ENCODE measurements at regions not wholly inside any gene's neighbourhood (a gene's known extent, or its start where the extent isn't known, plus 50 kb on each side); places are given as distances from the start of the nearest gene placed in this dataset.

- Histone ChIP-seq H3K4me1 (no peaks in the 10 kb centered on the region), H3K27me3 (no peaks in the 10 kb centered on the region), H3K36me3 (no peaks in the 10 kb centered on the region), H3K27ac (no peak overlapping the region), H3K9me3 (peaks cover 10% of the 10 kb centered on the region), H3K4me3 (no peak overlapping the region)
- intact Hi-C loops (cut with DNase I) = no loop called here
- ATAC-seq (peak; percentile 30), DNase-seq (no peak)
- no peak for TF ChIP-seq CTCF (IDR thresholded peaks at IDR 0.05)
Observed at GRCh38 chr10:59493017-59493416, 130.7 kb upstream of the FAM13C start.

- H3K9me3 ChIP-seq = no peaks in the 10 kb centered on the region
- TF ChIP-seq CTCF (IDR thresholded peaks at IDR 0.05) = no peak
- no peaks in the 10 kb centered on the region for H3K27me3 ChIP-seq
- intact Hi-C loops (cut with DNase I) = no loop called here
- no peak overlapping the region for H3K4me3 ChIP-seq
- H3K36me3 ChIP-seq = no peaks in the 10 kb centered on the region
- no peak for ATAC-seq
- no peaks in the 10 kb centered on the region for H3K4me1 ChIP-seq
- no peak overlapping the region for H3K27ac ChIP-seq
- DNase-seq = no peak
Observed at GRCh38 chr10:59479426-59479825, 117.1 kb upstream of the FAM13C start.

- intact Hi-C loops (cut with DNase I) = no loop called here
- H3K4me3 ChIP-seq = no peak overlapping the region
- no peaks in the 10 kb centered on the region for H3K36me3 ChIP-seq
- H3K27me3 ChIP-seq = no peaks in the 10 kb centered on the region
- no peak for DNase-seq
- no peaks in the 10 kb centered on the region for H3K9me3 ChIP-seq
- no peak overlapping the region for H3K27ac ChIP-seq
- TF ChIP-seq CTCF (IDR thresholded peaks at IDR 0.05) = no peak
- no peak for ATAC-seq
- no peaks in the 10 kb centered on the region for H3K4me1 ChIP-seq
Observed at GRCh38 chr10:59470570-59470969, 108.2 kb upstream of the FAM13C start.

- Histone ChIP-seq H3K4me1 (no peaks in the 10 kb centered on the region), H3K9me3 (no peaks in the 10 kb centered on the region), H3K27me3 (no peaks in the 10 kb centered on the region), H3K27ac (no peak overlapping the region), H3K36me3 (no peaks in the 10 kb centered on the region), H3K4me3 (no peak overlapping the region)
- no peak for ATAC-seq
- no peak for DNase-seq
- no peak for TF ChIP-seq CTCF (IDR thresholded peaks at IDR 0.05)
- intact Hi-C loops (cut with DNase I) = no loop called here
Observed at GRCh38 chr10:59465088-59465487, 102.7 kb upstream of the FAM13C start.

GRCh38 chr10:59464483-59464882, 102.1 kb upstream of the FAM13C start:
- no peak overlapping the region for H3K27ac ChIP-seq
- ATAC-seq (no peak), DNase-seq (no peak)
- no peak overlapping the region for H3K4me3 ChIP-seq
- no peaks in the 10 kb centered on the region for H3K4me1 ChIP-seq
- TF ChIP-seq CTCF (IDR thresholded peaks at IDR 0.05) = no peak
- intact Hi-C loops (cut with DNase I) = no loop called here
- no peaks in the 10 kb centered on the region for H3K36me3 ChIP-seq
- no peaks in the 10 kb centered on the region for H3K9me3 ChIP-seq
- H3K27me3 ChIP-seq = no peaks in the 10 kb centered on the region

GRCh38 chr10:59463909-59464308, 101.6 kb upstream of the FAM13C start:
- DNase-seq (no peak), ATAC-seq (no peak)
- no peak for TF ChIP-seq CTCF (IDR thresholded peaks at IDR 0.05)
- intact Hi-C loops (cut with DNase I) = no loop called here
- H3K4me3 ChIP-seq = no peak overlapping the region
- no peaks in the 10 kb centered on the region for H3K27me3 ChIP-seq
- H3K9me3 ChIP-seq = no peaks in the 10 kb centered on the region
- H3K4me1 ChIP-seq = no peaks in the 10 kb centered on the region
- H3K36me3 ChIP-seq = no peaks in the 10 kb centered on the region
- H3K27ac ChIP-seq = no peak overlapping the region

Data from upper lobe of right lung (tissue), 1 donor.